BJ (cell line): ENCODE measurements at regions not wholly inside any gene's neighbourhood (a gene's known extent, or its start where the extent isn't known, plus 50 kb on each side); places are given as distances from the start of the nearest gene placed in this dataset.

Experiments
- CTCF ChIA-PET: fragments of 350-600 bp; formaldehyde crosslinking; extraction: SDS; loops from one replicate; lab custom pipeline; 2021; ENCODE audit warnings: antibody characterized with exemption, inconsistent platforms; lab: Yijun Ruan, JAX
- POLR2A ChIA-PET: fragments of 300-600 bp; sonication (Branson Sonifier 250); formaldehyde crosslinking; extraction: SDS; loops from one replicate; lab custom pipeline; 2021; ENCODE audit warnings: antibody characterized with exemption; lab: Charles Lee
- DNase-seq: peaks from one replicate; pipeline ENCODE4 v3.0.0-alpha.2; 2011; ENCODE audit warnings: low read depth
- H3K27me3 ChIP-seq: 2 replicates; pipeline ENCODE4 v1.6.0; 2011; ENCODE audit warnings: low read length; ENCODE audit not compliant: control insufficient read depth, insufficient read depth
- H3K36me3 ChIP-seq: 2 replicates; pipeline ENCODE4 v1.5.1; 2011; ENCODE audit warnings: low read length; ENCODE audit not compliant: control insufficient read depth, insufficient read depth
- H3K4me3 ChIP-seq: 2 replicates; pipeline ENCODE4 v1.5.1; 2011; ENCODE audit warnings: low read depth, mild to moderate bottlenecking, control low read depth, low read length
- TF ChIP-seq, protein P1 (sequence below): IDR thresholded peaks from 2 replicates; pipeline ENCODE4 v1.5.1; 2011; ENCODE audit warnings: low read depth, mild to moderate bottlenecking, control low read depth, inconsistent platforms, low read length, moderate library complexity; ENCODE audit not compliant: insufficient read depth

DNA sequence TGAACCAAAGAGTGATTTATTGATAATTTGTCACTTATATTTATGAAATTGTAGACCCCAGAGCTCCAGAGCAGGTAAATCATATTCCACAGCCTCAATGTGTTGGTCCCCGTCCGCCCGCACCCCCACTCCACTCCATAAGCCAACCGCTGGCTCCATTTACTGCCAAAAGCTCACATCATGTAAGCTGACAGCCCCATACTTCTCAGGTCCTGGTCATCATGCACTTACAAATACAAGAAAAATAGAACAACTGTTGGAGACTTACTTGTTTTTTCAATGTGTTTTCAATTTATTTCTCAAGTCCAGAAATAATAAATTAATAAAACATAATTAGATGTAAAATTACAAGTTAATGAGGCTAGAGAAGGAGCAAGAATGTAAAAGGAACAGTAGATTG, 235.7 kb upstream of the HAND2 start:
- H3K36me3 ChIP-seq = no peaks in the 10 kb centered on the region
- no peaks in the 10 kb centered on the region for H3K27me3 ChIP-seq
- POLR2A ChIA-PET = no interaction called here
- CTCF ChIA-PET = no interaction called here
- DNase-seq = no peak
- no peak overlapping the region for H3K4me3 ChIP-seq
- TF ChIP-seq, protein P1, sequence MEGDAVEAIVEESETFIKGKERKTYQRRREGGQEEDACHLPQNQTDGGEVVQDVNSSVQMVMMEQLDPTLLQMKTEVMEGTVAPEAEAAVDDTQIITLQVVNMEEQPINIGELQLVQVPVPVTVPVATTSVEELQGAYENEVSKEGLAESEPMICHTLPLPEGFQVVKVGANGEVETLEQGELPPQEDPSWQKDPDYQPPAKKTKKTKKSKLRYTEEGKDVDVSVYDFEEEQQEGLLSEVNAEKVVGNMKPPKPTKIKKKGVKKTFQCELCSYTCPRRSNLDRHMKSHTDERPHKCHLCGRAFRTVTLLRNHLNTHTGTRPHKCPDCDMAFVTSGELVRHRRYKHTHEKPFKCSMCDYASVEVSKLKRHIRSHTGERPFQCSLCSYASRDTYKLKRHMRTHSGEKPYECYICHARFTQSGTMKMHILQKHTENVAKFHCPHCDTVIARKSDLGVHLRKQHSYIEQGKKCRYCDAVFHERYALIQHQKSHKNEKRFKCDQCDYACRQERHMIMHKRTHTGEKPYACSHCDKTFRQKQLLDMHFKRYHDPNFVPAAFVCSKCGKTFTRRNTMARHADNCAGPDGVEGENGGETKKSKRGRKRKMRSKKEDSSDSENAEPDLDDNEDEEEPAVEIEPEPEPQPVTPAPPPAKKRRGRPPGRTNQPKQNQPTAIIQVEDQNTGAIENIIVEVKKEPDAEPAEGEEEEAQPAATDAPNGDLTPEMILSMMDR = no peak

GRCh38 chr4:173763389-173763788, 233.4 kb upstream of the HAND2 start:
- TF ChIP-seq, protein P1 = no peak
- DNase-seq = no peak
- CTCF ChIA-PET = interaction anchor here (1.8 kb wide), 1 partner anchor 11 kb away, joined by 4 read pairs; no protein-coding TSS in a partner anchor
- no peak overlapping the region for H3K4me3 ChIP-seq
- no peaks in the 10 kb centered on the region for H3K36me3 ChIP-seq
- POLR2A ChIA-PET = no interaction called here
- H3K27me3 ChIP-seq = no peaks in the 10 kb centered on the region

GRCh38 chr4:173761938-173762337, 231.9 kb upstream of the HAND2 start:
- no peak for DNase-seq
- Histone ChIP-seq H3K36me3 (no peaks in the 10 kb centered on the region), H3K4me3 (no peak overlapping the region), H3K27me3 (no peaks in the 10 kb centered on the region)
- TF ChIP-seq, protein P1 = no peak
- ChIA-PET CTCF (interaction anchor here (0.6 kb wide), 1 partner anchor 339 kb away, joined by 3 read pairs; no protein-coding TSS in a partner anchor), POLR2A (no interaction called here)

GRCh38 chr4:173761236-173761635, 231.2 kb upstream of the HAND2 start:
- DNase-seq = no peak
- no peak overlapping the region for H3K4me3 ChIP-seq
- TF ChIP-seq, protein P1 = no peak
- H3K27me3 ChIP-seq = no peaks in the 10 kb centered on the region
- POLR2A ChIA-PET = no interaction called here
- H3K36me3 ChIP-seq = no peaks in the 10 kb centered on the region
- CTCF ChIA-PET = interaction anchor here (0.6 kb wide), 1 partner anchor 338 kb away, joined by 3 read pairs; no protein-coding TSS in a partner anchor

DNA sequence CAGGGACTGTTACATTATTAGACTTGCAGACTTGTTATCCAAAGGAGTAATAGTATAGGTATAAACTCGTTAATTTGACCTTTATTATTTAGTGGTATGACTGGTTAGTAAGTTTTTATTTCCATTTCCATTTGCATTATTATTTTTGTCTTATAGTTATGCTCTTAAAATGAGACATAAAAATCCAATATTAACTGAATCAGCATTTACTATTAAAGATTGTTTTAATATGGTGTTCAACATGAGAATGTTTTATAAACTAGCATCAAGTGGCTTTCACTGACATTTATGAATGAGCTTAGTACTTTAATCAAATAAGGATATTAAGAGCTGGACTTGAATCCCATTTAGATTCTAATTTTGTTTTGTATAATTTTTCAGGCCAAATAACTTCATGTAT, 228.1 kb upstream of the HAND2 start:
- POLR2A ChIA-PET = no interaction called here

More for the DNA sequence above, 228.1 kb upstream of the HAND2 start:
- CTCF ChIA-PET = no interaction called here
- H3K4me3 ChIP-seq = no peak overlapping the region
- H3K36me3 ChIP-seq = no peaks in the 10 kb centered on the region
- TF ChIP-seq, protein P1 = no peak
- DNase-seq = no peak
- H3K27me3 ChIP-seq = no peaks in the 10 kb centered on the region
